HepG2 (cell line): ENCODE measurements at regions not wholly inside any gene's neighbourhood (a gene's known extent, or its start where the extent isn't known, plus 50 kb on each side); places are given as distances from the start of the nearest gene placed in this dataset.

Experiments used
- ATAC-seq: fragments of 200-7000 bp; cut with Tn5 transposase; 3 replicates; pipeline ENCODE4 v1.9.1; 2020; ENCODE audit warnings: mild to moderate bottlenecking, moderate library complexity
- BruUV-seq: library from RNA; stranded (reverse); fragments of 400-500 nt; replicated peaks from 2 replicates; lab custom pipeline; 2021; lab: Mats Ljungman, UMichigan
- CTCF ChIA-PET: fragments of 300-600 bp; formaldehyde crosslinking; extraction: SDS; loops from one replicate; lab custom pipeline; 2021; ENCODE audit warnings: low total read pairs, inconsistent platforms, low intra/inter-chr PET ratio; lab: Yijun Ruan, JAX
- POLR2A ChIA-PET: fragments of 350-600 bp; sonication (Branson Sonifier 250); formaldehyde crosslinking; loops from one replicate; lab custom pipeline; 2020; ENCODE audit warnings: antibody characterized with exemption, inconsistent platforms; lab: Yijun Ruan, JAX
- DNase-seq: peaks from one replicate; pipeline ENCODE4 v3.0.0-alpha.2; 2015; ENCODE audit warnings: low spot score
- FAIRE-seq: peaks from 3 replicates; lab custom pipeline; 2011; peaks lifted over from hg19 to GRCh38; lab: Jason Lieb, UNC
- H2AFZ ChIP-seq: one replicate; pipeline ENCODE4 v1.6.1; 2011; ENCODE audit warnings: low read length, inconsistent platforms
- H3K27ac ChIP-seq: fragments of 300-600 bp; 3 replicates; pipeline ENCODE4 v1.8.0; 2011; ENCODE audit warnings: mixed run types, mild to moderate bottlenecking, mixed read lengths, low read length, inconsistent platforms; ENCODE audit not compliant: insufficient read depth; ENCODE audit errors: extremely low read length
- H3K27me3 ChIP-seq, 2 experiments: fragments of 200-600 bp in 1 of 2; 2 replicates in 1 of 2; 3 replicates in 1 of 2; pipeline versions ENCODE4 v1.6.0 to v1.8.0; 2011; ENCODE audit warnings: low read length in 2 of 2, mild to moderate bottlenecking in 2 of 2, moderate library complexity in 2 of 2, inconsistent platforms in 1 of 2; ENCODE audit not compliant: insufficient read depth in 2 of 2, control insufficient read depth in 1 of 2
- H3K36me3 ChIP-seq, 2 experiments: fragments of 200-600 bp in 1 of 2; replicated peaks in 1 of 2; 2 replicates in 1 of 2; 3 replicates in 1 of 2; pipeline versions ENCODE4 v1.5.1 to v1.8.0; 2011; ENCODE audit warnings: low read length in 2 of 2, inconsistent platforms in 1 of 2; ENCODE audit not compliant: insufficient read depth in 2 of 2, control insufficient read depth in 1 of 2
- H3K4me1 ChIP-seq: 2 replicates; pipeline ENCODE4 v1.5.1; 2012; ENCODE audit warnings: low read length, inconsistent platforms; ENCODE audit not compliant: insufficient read depth
- H3K4me2 ChIP-seq: 2 replicates; pipeline ENCODE4 v1.6.0; 2011; ENCODE audit warnings: low read depth, low read length, inconsistent platforms
- H3K4me3 ChIP-seq, 3 experiments: fragments of 200-600 bp in 1 of 3; sonication (generic), shearing (Covaris generic) in 1 of 3; replicated peaks in 1 of 3; 2 replicates each; pipeline ENCODE4 v1.5.1; 2011 to 2016; ENCODE audit warnings: low read length in 3 of 3, inconsistent platforms in 2 of 3, low read depth in 2 of 3, mild to moderate bottlenecking in 2 of 3, control low read depth in 1 of 3, mixed read lengths in 1 of 3; ENCODE audit not compliant: insufficient read depth in 1 of 3
- H3K79me2 ChIP-seq: one replicate; pipeline ENCODE4 v1.6.1; 2011; ENCODE audit warnings: low read length, inconsistent platforms; ENCODE audit not compliant: insufficient read depth
- H3K9ac ChIP-seq: 2 replicates; pipeline ENCODE4 v1.6.0; 2011; ENCODE audit warnings: mild to moderate bottlenecking, low read depth, low read length, inconsistent platforms; ENCODE audit not compliant: insufficient read depth
- H3K9me3 ChIP-seq: 2 replicates; pipeline ENCODE4 v1.5.1; 2012; ENCODE audit warnings: mild to moderate bottlenecking, low read length
- H4K20me1 ChIP-seq: 2 replicates; pipeline ENCODE4 v1.6.0; 2011; ENCODE audit warnings: inconsistent platforms, mild to moderate bottlenecking, low read length, moderate library complexity; ENCODE audit not compliant: insufficient read depth
- ARID3A ChIP-seq: IDR thresholded peaks from 2 replicates; pipeline ENCODE4 v1.6.1; 2012; ENCODE audit warnings: low read depth, low read length, improper control_type of control experiment
- FOSL2 ChIP-seq: sonication (generic); formaldehyde crosslinking; IDR thresholded peaks from 2 replicates; pipeline ENCODE4 v1.4.0; 2020; ENCODE audit warnings: missing genetic modification reagents
- GPBP1L1 ChIP-seq: sonication (generic); formaldehyde crosslinking; IDR thresholded peaks from 2 replicates; pipeline ENCODE4 v1.5.0; 2020; ENCODE audit warnings: mild to moderate bottlenecking, missing genetic modification reagents
- KLF6 ChIP-seq: IDR thresholded peaks from 2 replicates; pipeline ENCODE4 v1.8.0; 2016; ENCODE audit warnings: missing biosample characterization, missing genetic modification reagents
- PAXIP1 ChIP-seq: sonication (generic); formaldehyde crosslinking; conservative IDR thresholded peaks from 2 replicates; pipeline ENCODE4 v1.4.0; 2020; ENCODE audit warnings: mild to moderate bottlenecking, missing genetic modification reagents, moderate library complexity
- PRDM15 ChIP-seq: sonication (generic); formaldehyde crosslinking; IDR thresholded peaks from 2 replicates; pipeline ENCODE4 v1.4.0; 2020; ENCODE audit warnings: missing genetic modification reagents
- TBX3 ChIP-seq: fragments of 450-650 bp; IDR thresholded peaks from 2 replicates; pipeline ENCODE4 v1.6.1; 2017; ENCODE audit warnings: antibody characterized with exemption, mild to moderate bottlenecking, inconsistent platforms, borderline replicate concordance
- ZNF251 ChIP-seq: sonication (generic); formaldehyde crosslinking; IDR thresholded peaks from 2 replicates; pipeline ENCODE4 v1.9.0; 2021; ENCODE audit warnings: mild to moderate bottlenecking, missing genetic modification reagents
- ZNF343 ChIP-seq: sonication (generic); formaldehyde crosslinking; IDR thresholded peaks from 2 replicates; pipeline ENCODE4 v1.4.0; 2020; ENCODE audit warnings: mild to moderate bottlenecking, missing genetic modification reagents
- WGBS: methylation state at CpG from one replicate; pipeline ENCODE4 v1.1.6; 2017; ENCODE audit warnings: low lambda C conversion rate; 5-methylcytosine and 5-hydroxymethylcytosine counted together
- in situ Hi-C: cut with HindIII; loops from 2 replicates; pipeline ENCODE4 v1.10.0; 2017; ENCODE audit warnings: low pct_unique_long_range_greater_than_20kb; ENCODE audit not compliant: extremely low pct_ligation_motif_present
- intact Hi-C: fragments of 100-400 bp; cut with micrococcal nuclease; formaldehyde crosslinking; loops from one replicate; pipeline ENCODE4 v1.10.0; 2022; ENCODE audit not compliant: unreplicated experiment

GRCh38 chr5:93196986-93197385 lies 384.0 kb downstream of the NR2F1-AS1 start:
- no peak overlapping the region for H3K27ac ChIP-seq
- no peak overlapping the region for H3K9ac ChIP-seq
- WGBS: 25% methylated on average over 1 of the region's 1 CpG
- no peak for ATAC-seq
- peaks cover 29% of the 10 kb centered on the region for H3K4me1 ChIP-seq
- no peak overlapping the region for H3K4me3 ChIP-seq
- FAIRE-seq: no peak
- no peaks in the 10 kb centered on the region for H4K20me1 ChIP-seq
- intact Hi-C loops (no loop called here), in situ Hi-C loops (no loop called here)
- no peak overlapping the region for H2AFZ ChIP-seq
- POLR2A ChIA-PET: no interaction called here
- H3K9me3 ChIP-seq: no peaks in the 10 kb centered on the region
- no peaks in the 10 kb centered on the region for H3K79me2 ChIP-seq
- BruUV-seq: no TSS peak
- DNase-seq: no peak
- peaks cover 0 to 5% of the 10 kb centered on the region in 2 experiments; a peak in 1 of 5 replicates for H3K27me3 ChIP-seq
- H3K4me2 ChIP-seq: no peak overlapping the region
- H3K36me3 ChIP-seq: no peaks in the 10 kb centered on the region
- CTCF ChIA-PET: no interaction called here
- TF ChIP-seq GPBP1L1 (CRISPR knock-in tag) (no peak), ZNF251 (CRISPR knock-in tag) (no peak), ARID3A (no peak), PAXIP1 (CRISPR knock-in tag) (no peak), TBX3 (no peak), FOSL2 (CRISPR knock-in tag) (no peak), PRDM15 (no peak), ZNF343 (no peak), KLF6 (CRISPR knock-in tag) (no peak)
